CD4-positive, alpha-beta T cell treated with Interleukin-17A for 4 hours (primary cell): ENCODE measurements at regions not wholly inside any gene's neighbourhood (a gene's known extent, or its start where the extent isn't known, plus 50 kb on each side); places are given as distances from the start of the nearest gene placed in this dataset.
"Not testable (repeated sequence)": the region's sequence is repeated elsewhere in the genome, so short reads cannot be mapped to it uniquely, and the experiment has no call there.

Experiments used
- DNase-seq: peaks from one replicate; pipeline ENCODE4 v3.0.0-alpha.2; 2020; ENCODE audit warnings: mixed read lengths

DNA sequence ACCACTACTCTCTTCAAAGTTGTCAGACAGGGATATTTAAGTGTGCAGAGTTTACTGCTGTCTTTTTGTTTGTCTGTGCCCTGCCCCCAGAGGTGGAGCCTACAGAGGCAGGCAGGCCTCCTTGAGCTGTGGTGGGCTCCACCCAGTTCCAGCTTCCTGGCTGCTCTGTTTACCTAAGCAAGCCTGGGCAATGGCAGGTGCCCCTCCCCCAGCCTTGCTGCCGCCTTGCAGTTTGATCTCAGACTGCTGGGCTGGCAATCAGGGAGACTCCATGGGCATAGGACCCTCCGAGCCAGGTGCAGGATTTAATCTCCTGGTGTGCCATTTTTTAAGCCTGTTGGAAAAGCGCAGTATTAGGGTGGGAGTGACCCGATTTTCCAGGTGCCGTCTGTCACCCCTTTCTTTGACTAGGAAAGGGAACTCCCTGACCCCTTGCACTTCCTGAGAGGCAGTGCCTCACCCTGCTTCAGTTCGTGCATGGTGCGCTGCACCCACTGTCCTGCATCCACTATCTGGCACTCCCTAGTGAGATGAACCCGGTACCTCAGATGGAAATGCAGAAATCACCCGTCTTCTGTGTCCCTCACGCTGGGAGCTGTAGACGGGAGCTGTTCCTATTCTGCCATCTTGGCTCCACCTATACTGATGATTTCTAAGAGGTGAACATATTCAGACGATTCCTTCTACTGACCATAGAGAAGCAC lies 167.6 kb downstream of the CXXC4 start:
- DNase-seq, result not testable (repeated sequence)

GRCh38 chr4:104302731-104303130 lies 192.0 kb downstream of the CXXC4 start:
- no peak for DNase-seq

GRCh38 chr4:104294811-104295210 lies 199.9 kb downstream of the CXXC4 start:
- DNase-seq, result no peak

- no peak for DNase-seq
These were observed 207.8 kb downstream of the CXXC4 start for GRCh38 chr4:104286867-104287266.

DNA sequence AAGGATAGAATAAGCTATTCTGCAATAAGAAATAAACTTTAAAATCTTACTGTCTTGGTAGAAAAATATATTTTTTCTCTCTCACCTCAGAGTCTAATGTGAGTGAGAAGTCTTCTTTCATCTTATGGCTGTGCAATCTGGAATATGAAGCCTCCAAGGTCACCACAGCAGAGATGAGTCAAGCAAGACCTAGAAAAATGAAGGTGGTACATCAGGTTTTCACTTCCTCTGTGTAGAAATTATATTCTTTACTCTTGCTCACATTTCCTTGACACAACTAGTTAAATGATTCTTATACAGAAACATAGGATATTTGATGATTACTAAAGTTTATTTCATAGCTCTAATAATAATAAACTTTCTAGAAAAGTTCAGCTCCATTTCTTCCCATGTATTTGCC lies 211.4 kb downstream of the CXXC4 start:
- no peak for DNase-seq

DNA sequence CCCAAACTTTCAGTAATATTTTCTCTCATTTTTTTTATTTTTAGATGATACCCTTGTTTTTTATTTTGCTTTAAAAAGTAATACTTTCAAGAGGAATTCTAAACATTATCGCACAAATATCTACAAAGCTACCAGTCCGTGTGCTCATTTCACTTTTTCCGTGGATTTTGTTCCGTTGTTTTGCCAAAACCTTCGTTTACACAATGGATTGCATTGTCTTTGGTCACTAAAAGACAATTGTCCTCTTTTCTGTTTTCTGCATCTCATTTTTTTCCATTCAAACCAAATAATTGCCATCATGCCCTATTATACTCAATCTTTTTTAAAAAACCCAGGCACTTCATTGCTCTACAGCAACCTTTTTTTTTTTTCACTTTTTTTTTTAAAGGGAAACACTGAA lies 214.9 kb downstream of the CXXC4 start:
- DNase-seq, result no peak

DNA sequence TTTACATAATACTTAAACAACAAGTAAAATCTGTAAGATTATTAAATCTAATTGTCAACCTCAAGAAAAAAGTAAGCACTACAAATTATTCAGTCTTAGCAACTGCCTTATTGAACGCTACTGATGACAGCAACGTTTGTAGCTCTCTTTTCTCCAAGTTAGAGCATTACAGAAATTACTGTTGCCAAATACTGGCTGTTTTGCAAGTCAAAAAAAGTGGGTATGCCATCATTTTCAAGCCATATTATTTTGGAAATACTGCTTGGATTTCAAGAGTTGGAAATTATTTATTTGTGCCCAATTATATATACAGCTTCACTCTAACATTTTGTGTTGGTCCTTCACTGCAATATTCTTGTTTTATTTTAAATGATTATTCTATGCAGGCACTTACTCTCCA lies 221.7 kb downstream of the CXXC4 start:
- DNase-seq, result no peak

GRCh38 chr4:104269603-104270002 lies 225.1 kb downstream of the CXXC4 start:
- DNase-seq, result not testable (repeated sequence)

GRCh38 chr4:104263100-104263499 lies 231.6 kb downstream of the CXXC4 start:
- no peak for DNase-seq

- DNase-seq, result no peak
These were observed 232.0 kb downstream of the CXXC4 start for GRCh38 chr4:104262678-104263077.

DNA sequence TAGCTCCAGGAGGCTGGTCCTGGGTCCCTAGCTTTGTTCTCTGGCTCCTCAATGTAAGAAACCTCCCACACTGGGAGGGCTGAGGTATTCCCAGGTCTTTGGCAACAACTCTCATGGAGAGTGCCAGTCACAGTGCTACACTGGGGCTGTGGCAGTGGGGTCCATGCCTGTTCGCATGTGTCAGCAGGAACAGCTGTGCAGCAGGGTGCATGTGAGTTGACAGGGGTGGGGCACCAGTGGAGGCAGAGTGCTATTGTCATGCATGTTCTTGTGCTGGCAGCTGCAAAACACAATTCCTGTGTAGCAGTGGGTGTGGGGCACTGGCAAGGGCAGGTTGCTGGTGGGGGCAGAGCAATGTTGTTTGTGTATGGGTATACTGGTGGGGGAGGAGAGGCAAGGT lies 246.0 kb downstream of the CXXC4 start:
- no peak for DNase-seq

DNA sequence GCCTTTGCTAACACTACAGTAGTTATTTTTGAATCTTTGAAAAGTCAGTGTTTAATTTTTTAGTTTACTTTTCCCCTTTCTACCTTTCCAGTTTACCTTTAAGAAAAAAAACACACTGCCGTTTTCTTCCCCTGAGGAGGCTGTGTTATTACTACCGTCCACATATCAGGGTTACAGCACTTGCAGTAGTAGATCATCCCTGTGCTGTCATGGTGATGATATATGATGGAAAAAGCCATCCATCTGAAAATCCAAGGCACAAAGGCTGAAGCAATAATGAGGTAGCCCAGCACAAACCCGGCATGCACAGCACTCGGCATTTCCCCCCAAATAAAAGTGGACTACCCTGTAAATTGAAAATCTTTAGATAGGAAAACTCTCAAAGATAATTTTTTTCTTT lies 258.7 kb downstream of the CXXC4 start:
- no peak for DNase-seq

DNA sequence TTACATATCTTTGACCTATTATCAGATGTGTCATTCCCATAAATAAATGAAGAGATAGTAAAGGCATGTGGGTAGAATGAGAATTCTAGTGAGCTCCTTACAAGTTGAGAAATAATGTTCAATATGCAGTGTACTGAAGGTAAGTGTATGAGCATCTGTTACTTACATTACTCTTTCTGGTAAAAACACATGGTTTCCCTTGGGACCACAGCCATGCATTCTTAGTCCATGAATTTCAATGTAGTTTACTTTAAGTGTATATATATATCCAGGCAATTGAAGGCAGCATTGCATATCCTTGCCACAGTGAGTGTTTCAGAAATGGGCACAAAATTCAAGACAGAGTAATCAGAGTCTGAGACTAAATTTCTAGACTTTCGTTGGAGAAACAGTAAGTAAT lies 277.2 kb downstream of the CXXC4 start:
- no peak for DNase-seq

- DNase-seq, result no peak
These were observed 283.0 kb downstream of the CXXC4 start for GRCh38 chr4:104211657-104212056.

- DNase-seq, result no peak
These were observed 284.3 kb downstream of the CXXC4 start for GRCh38 chr4:104210420-104210819.

DNA sequence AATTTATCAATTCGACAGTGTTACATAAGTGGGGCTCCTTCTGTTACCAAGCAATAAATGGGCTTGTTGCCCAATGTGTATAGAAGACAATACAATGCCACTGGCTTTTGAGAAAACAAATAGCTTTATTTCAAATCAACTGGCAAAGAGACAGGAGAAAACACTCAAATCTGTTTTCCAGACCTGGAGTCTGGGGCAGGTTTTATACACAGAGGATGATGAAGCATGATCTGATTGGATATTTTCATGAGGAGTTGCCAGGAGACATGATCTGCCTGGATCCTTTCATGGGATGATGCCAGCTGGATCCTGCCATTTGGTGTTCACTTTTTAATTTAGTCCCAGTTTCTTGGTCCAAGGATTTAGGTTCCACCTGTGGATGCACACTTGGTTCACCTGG lies 287.9 kb downstream of the CXXC4 start:
- DNase-seq, result no peak

DNA sequence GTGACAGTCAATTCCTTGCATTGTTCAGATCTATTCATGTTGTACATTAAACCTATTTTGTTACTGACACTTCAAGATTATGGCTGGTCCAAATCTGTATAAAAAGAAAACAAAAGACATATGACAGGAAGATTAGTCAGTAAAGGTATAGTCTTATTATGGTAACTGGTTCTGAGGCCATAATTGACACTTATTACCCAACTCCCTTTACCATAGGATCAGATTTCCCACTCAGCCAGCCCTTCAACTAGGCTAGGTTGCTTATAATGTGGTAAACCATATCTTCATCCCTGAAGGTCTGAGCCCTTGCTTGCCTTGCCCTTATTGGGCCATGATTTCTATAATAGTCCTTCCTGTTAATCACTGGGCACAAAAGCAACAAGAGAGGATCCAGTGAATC lies 289.6 kb downstream of the CXXC4 start:
- no peak for DNase-seq

- no peak for DNase-seq
These were observed 306.4 kb downstream of the CXXC4 start for GRCh38 chr4:104188301-104188700.

DNA sequence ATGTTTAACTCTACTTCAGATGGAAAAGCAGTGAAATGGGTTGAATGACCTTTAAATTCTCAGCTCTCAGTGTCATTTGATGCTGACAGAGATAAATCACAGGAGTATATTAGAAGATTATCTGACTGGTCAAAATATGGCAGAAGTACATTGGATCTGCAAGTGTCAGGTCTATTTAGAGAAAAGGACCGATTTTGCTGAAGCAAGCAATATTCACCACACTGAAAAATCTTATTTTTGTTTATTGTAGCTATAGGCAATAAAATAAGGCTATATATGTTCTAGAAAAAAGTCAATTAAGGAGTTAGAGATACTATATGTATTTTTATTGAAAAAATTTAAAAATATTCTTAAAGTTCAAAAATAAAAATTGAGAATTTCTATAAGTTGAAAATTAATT lies 325.3 kb downstream of the CXXC4 start:
- DNase-seq, result no peak

GRCh38 chr4:104166749-104167148 lies 327.9 kb downstream of the CXXC4 start:
- DNase-seq, result no peak

GRCh38 chr4:104163820-104164219 lies 330.9 kb downstream of the CXXC4 start:
- DNase-seq, result no peak

GRCh38 chr4:104146048-104146447 lies 348.6 kb downstream of the CXXC4 start:
- no peak for DNase-seq

DNA sequence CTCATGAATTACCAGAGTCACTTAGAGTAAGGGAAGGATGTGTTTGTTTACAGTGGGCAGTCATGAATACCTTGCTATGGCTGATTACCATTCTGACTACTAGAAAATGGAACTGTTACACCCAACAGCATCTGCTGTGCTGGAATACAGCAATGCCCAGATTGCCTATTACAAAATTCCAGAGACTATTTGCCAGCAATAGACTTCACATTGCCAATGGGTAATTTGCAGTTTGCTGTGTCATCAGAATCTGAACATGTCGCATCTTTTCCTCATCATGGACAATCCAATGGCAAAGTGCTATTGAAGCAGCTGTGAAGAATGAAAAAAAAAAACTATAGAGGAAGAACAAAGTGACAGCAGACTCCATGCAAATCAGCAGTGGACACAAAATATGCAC lies 356.6 kb downstream of the CXXC4 start:
- DNase-seq, result no peak

DNA sequence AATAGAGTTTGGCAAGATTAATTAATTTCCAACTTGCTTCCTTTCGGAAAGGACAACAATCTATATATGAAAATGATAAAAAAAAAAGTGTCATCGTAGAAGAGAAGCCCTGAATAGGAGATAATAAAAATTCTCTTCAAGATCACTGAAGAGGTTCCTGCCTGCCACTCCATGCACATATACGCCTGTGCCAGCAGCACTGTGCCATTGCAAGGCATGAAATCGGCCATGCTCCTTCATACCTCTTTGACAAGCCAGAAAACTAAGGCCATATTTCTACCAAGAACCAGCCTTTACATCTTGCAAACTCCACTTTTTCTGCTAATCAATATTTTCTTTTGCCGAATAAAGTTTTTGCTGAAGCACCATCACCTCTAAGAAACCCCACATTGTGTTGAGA lies 365.5 kb downstream of the CXXC4 start:
- no peak for DNase-seq

DNA sequence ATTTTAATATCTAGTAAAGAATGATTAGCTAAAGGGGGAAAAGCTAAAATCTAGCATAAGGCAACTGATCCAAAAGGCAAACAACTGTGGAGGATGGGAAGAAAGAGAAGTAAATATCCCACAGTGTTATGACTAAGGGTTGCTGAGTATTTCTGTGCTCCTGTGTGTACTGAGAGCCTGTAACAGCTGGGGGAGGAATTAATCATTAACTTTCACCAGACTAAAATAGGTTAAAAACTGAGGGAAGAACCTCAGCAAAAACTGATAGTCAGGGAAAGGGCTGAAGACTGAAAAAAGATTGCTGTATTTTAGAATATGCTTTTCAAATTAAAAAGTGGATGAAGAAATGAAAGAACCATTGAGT lies 365.9 kb downstream of the CXXC4 start:
- no peak for DNase-seq
